ENCODE measurements at regions not wholly inside any gene's neighbourhood (a gene's known extent, or its start where the extent isn't known, plus 50 kb on each side); places are given as distances from the start of the nearest gene placed in this dataset.

DNA sequence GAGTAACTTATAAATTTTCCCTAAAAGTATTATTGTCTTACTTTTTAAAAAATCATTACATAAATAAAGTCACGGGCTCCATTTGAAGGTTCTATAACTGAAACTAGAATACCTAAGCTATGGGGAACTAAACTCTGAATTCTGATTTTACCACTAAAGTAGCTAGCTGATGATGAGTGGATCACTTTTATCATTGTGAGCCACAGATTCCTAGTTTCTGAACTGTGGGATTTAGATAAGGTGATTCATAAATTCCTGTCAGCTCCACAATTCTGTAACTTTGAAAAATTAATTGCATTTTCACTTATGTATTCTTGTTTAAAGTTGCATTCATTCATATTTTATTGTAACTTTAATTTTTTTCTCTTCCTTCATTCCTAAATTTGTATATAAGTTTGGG, 540.9 kb downstream of the GBA3 start:
- TF ChIP-seq, protein P1, sequence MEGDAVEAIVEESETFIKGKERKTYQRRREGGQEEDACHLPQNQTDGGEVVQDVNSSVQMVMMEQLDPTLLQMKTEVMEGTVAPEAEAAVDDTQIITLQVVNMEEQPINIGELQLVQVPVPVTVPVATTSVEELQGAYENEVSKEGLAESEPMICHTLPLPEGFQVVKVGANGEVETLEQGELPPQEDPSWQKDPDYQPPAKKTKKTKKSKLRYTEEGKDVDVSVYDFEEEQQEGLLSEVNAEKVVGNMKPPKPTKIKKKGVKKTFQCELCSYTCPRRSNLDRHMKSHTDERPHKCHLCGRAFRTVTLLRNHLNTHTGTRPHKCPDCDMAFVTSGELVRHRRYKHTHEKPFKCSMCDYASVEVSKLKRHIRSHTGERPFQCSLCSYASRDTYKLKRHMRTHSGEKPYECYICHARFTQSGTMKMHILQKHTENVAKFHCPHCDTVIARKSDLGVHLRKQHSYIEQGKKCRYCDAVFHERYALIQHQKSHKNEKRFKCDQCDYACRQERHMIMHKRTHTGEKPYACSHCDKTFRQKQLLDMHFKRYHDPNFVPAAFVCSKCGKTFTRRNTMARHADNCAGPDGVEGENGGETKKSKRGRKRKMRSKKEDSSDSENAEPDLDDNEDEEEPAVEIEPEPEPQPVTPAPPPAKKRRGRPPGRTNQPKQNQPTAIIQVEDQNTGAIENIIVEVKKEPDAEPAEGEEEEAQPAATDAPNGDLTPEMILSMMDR (IDR thresholded peaks at IDR 0.05), result no peak
- TF ChIP-seq POLR2A (IDR thresholded peaks at IDR 0.05), result no peak
- H3K4me1 ChIP-seq (replicated peaks in 1 of 2), result peaks cover 0 to 5% of the 10 kb centered on the region in 2 donors
- H3K4me3 ChIP-seq, result no peak overlapping the region
- H3K36me3 ChIP-seq (replicated peaks in 1 of 2), result no peaks in the 10 kb centered on the region
- DNase-seq, result no peak
- intact Hi-C loops (cut with DNase I), result no loop called here
- WGBS, 4 donors, result 88 to 94% (median 91%) methylated on average over 1 of the region's 1 CpG
- no peaks in the 10 kb centered on the region for H3K9me3 ChIP-seq (replicated peaks in 1 of 3)
- no peak overlapping the region for H3K27ac ChIP-seq
- H3K27me3 ChIP-seq, result no peaks in the 10 kb centered on the region

DNA sequence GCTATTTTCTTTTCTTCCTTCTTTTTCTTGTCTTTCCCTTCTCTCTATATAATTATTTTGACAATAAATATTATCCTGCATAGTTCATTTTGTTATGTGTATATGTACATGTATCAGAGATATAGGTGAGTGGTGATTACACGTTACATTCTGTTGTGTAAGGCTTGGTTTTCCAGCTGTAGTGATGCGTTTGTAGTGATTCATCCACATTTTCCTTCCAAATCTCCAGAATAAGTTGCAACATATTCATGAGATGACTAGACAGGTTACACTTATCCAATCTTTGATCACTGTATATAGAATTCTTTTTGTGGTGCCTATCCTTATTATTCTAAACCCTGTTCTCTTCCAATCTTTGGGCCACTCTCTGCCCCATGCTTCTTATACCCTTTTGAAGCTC, 540.2 kb downstream of the GBA3 start:
- no peak for DNase-seq
- no peaks in the 10 kb centered on the region for H3K27me3 ChIP-seq
- no peaks in the 10 kb centered on the region for H3K9me3 ChIP-seq (replicated peaks in 1 of 3)
- intact Hi-C loops (cut with DNase I), result no loop called here
- H3K4me1 ChIP-seq (replicated peaks in 1 of 2), result peaks cover 0 to 5% of the 10 kb centered on the region in 2 donors
- no peak overlapping the region for H3K27ac ChIP-seq
- TF ChIP-seq, protein P1 (IDR thresholded peaks at IDR 0.05), result no peak
- TF ChIP-seq POLR2A (IDR thresholded peaks at IDR 0.05), result no peak
- WGBS, 4 donors, result 57 to 73% (median 65%) methylated on average over 2 of the region's 2 CpGs
- no peaks in the 10 kb centered on the region for H3K36me3 ChIP-seq (replicated peaks in 1 of 2)
- H3K4me3 ChIP-seq, result no peak overlapping the region

GRCh38 chr4:23225564-23225963, 532.8 kb downstream of the GBA3 start:
- no peaks in the 10 kb centered on the region for H3K36me3 ChIP-seq (replicated peaks in 1 of 2)
- no peaks in the 10 kb centered on the region for H3K9me3 ChIP-seq (replicated peaks in 1 of 3)
- WGBS, 4 donors, result 78 to 85% (median 80%) methylated on average over 1 of the region's 1 CpG
- TF ChIP-seq, protein P1 (IDR thresholded peaks at IDR 0.05), result no peak
- no peak for TF ChIP-seq POLR2A (IDR thresholded peaks at IDR 0.05)
- no peaks in the 10 kb centered on the region for H3K27me3 ChIP-seq
- intact Hi-C loops (cut with DNase I), result no loop called here
- no peaks in the 10 kb centered on the region for H3K4me1 ChIP-seq (replicated peaks in 1 of 2)
- H3K4me3 ChIP-seq, result no peak overlapping the region
- no peak for DNase-seq
- H3K27ac ChIP-seq, result no peak overlapping the region

GRCh38 chr4:23224684-23225420, 532.1 kb downstream of the GBA3 start:
- H3K27me3 ChIP-seq, result no peaks in the 10 kb centered on the region
- no peak for DNase-seq
- no peaks in the 10 kb centered on the region for H3K36me3 ChIP-seq (replicated peaks in 1 of 2)
- TF ChIP-seq POLR2A (IDR thresholded peaks at IDR 0.05), result no peak
- TF ChIP-seq, protein P1 (IDR thresholded peaks at IDR 0.05), result no peak
- H3K9me3 ChIP-seq (replicated peaks in 1 of 3), result no peaks in the 10 kb centered on the region
- no peaks in the 10 kb centered on the region for H3K4me1 ChIP-seq (replicated peaks in 1 of 2)
- H3K27ac ChIP-seq, result no peak overlapping the region
- WGBS, 4 donors, result 57 to 63% (median 60%) methylated on average over 4 of the region's 4 CpGs
- no peak overlapping the region for H3K4me3 ChIP-seq
- intact Hi-C loops (cut with DNase I), result no loop called here
